ENCODE measurements at regions not wholly inside any gene's neighbourhood (a gene's known extent, or its start where the extent isn't known, plus 50 kb on each side); places are given as distances from the start of the nearest gene placed in this dataset.

- DNase-seq (ENCODE audit: low spot score): no peak
- TF ChIP-seq CTCF (IDR thresholded peaks at IDR 0.05; ENCODE audit: extremely low read depth, missing control alignments): no peak
Measured at GRCh38 chr12:115308918-115309317, 624.9 kb upstream of the TBX3 start.

- no peak for DNase-seq (ENCODE audit: low spot score)
- no peak for TF ChIP-seq CTCF (IDR thresholded peaks at IDR 0.05; ENCODE audit: extremely low read depth, missing control alignments)
Measured at GRCh38 chr12:115306380-115306779, 622.4 kb upstream of the TBX3 start.

- TF ChIP-seq CTCF (IDR thresholded peaks at IDR 0.05; ENCODE audit: extremely low read depth, missing control alignments): no peak
- no peak for DNase-seq (ENCODE audit: low spot score)
Measured at GRCh38 chr12:115305867-115306266, 621.9 kb upstream of the TBX3 start.

- no peak for TF ChIP-seq CTCF (IDR thresholded peaks at IDR 0.05; ENCODE audit: extremely low read depth, missing control alignments)
- DNase-seq (ENCODE audit: low spot score): no peak
Measured at GRCh38 chr12:115305275-115305674, 621.3 kb upstream of the TBX3 start.

GRCh38 chr12:115303723-115304309 is 619.8 kb upstream of the TBX3 start:
- TF ChIP-seq CTCF (IDR thresholded peaks at IDR 0.05; ENCODE audit: extremely low read depth, missing control alignments): no peak

GRCh38 chr12:115297445-115297844 is 613.5 kb upstream of the TBX3 start:
- TF ChIP-seq CTCF (IDR thresholded peaks at IDR 0.05; ENCODE audit: extremely low read depth, missing control alignments): no peak
- DNase-seq (ENCODE audit: low spot score): no peak

More at GRCh38 chr12:115303723-115304309, 619.8 kb upstream of the TBX3 start:
- no peak for DNase-seq (ENCODE audit: low spot score)

GRCh38 chr12:115296613-115297198 is 612.7 kb upstream of the TBX3 start:
- DNase-seq (ENCODE audit: low spot score): no peak
- TF ChIP-seq CTCF (IDR thresholded peaks at IDR 0.05; ENCODE audit: extremely low read depth, missing control alignments): no peak

Data from GM20000 (cell line).